Stimulated activated CD8-positive, alpha-beta memory T cell treated with anti-CD3 and anti-CD28 coated beads, Interleukin-4, amount 100 ng/mL, for 1 hour (primary cell): ENCODE measurements at regions not wholly inside any gene's neighbourhood (a gene's known extent, or its start where the extent isn't known, plus 50 kb on each side); places are given as distances from the start of the nearest gene placed in this dataset.
A peak's percentile ranks its signal among the peaks of the same experiment; 100 is the strongest.

Source experiments
- DNase-seq, 2 donors: peaks; one replicate each; pipeline ENCODE4 v3.0.0-alpha.2; 2020; ENCODE audit warnings: low read depth in 2 of 2, low spot score in 1 of 2

DNA sequence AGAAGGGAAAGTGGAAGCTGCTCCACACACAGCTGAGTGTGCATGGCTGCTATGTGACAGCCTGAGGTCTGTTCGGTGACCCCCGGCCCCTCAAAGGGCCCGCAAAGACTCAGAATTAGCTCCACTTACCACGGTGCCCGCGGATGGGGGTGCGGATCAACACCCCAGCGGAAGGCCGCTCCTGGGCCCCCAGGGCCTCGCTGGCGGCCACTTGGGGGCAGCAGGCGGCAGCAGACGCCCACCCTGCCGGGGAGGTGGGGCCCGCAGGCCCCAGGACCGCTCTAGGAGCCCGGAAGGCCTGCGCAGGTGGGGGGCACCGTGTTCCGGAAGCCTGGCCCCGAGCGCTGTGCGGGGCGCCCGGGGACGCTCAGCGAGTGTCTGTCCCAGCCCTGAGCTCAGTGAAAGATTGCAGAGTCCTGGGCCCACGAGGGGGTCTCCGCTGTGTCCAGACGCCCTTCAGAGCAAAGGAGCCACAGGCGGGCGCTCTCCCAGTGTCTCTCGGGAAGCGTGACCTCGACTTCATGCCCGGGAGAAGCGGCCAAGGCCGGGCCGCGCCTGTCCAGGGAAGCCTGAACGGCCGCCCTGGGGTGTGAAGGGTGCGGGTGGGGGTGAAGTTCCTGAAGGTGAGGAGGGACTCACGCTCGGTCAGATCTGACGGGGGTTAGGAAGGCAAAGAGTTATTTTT lies 118.7 kb downstream of the VAPA start:
- peak in 1 of 2 donors; percentile 21 for DNase-seq

DNA sequence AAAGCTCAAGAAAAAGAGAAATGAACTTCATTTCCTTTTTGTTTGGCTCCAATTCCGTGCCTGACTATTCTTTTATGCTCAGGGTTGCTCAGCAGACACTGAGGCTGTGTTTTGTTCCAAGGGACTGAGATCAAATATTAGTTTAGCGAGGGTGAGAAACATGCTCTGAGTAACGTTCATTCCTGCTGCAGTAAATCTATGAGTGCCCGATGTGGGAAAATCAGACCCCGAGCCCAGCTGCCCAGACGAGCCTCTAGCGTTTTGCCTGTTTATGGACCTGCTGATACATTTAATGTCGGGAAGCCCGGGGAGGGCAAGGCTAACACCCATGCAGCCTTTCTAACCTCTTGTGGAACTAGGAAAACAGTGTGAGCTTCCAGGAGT lies 119.2 kb downstream of the VAPA start:
- no peak for DNase-seq

DNA sequence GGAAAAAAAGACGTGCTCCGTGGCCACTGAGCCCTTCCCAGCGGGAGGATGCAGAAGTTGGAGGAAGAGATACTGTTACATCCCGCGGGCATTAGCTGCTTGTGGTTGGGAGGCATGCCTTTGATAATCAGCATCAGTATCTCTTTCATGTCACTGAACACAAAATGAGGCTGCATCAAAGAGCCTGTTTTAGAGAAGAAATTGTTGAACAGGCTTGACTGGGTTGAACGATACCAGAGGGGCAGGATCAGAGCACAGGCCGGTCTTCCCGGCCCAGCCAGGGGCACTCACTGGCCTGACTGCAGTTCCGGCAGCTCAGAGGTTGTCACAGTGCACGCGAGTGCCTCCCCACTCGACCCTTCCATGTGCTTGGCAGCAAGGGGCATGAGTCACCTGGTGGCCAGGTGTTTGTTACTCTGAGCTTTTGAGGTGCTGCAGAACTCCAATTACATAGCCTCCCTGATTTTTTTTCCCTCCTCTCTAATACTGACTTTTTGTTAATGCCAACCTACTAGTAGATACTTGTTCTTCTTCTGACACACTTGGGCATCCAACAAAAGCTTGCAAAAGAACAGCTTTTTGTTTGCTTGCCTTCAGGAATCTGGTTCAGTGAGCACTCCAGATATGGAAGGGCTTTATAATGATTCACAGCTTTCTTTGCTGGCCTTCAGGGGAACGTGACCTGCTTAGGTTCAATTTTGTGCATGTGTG lies 121.6 kb downstream of the VAPA start:
- no peak for DNase-seq

- DNase-seq = no peak
These were observed 122.7 kb downstream of the VAPA start for GRCh38 chr18:10036479-10036878.

GRCh38 chr18:10037181-10037580 lies 123.4 kb downstream of the VAPA start:
- DNase-seq = no peak

DNA sequence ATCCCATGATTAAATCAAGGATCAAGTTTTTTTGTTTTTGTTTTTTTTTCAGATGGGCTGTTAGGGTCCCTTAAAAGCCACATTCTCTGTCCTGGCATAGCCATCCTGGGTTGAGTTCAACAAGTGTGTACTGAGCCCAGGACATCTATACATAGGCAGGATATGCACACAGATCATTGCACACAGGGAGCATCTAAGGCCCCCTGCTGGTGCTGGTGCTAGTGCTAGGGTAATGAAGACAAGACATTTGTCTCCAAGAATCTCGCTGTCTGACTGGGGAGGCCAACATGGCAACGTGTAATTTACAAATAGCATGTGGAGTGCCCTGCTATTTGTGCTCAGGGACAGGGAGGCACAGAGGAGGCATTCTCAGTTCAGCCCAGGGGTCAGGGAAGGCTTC lies 124.5 kb downstream of the VAPA start:
- no peak for DNase-seq

GRCh38 chr18:10040287-10041011 lies 126.6 kb downstream of the VAPA start:
- DNase-seq = no peak

- DNase-seq = no peak
These were observed 127.4 kb downstream of the VAPA start for GRCh38 chr18:10041180-10041579.

- DNase-seq = no peak
These were observed 128.7 kb downstream of the VAPA start for GRCh38 chr18:10042492-10042891.

GRCh38 chr18:10044054-10044453 lies 130.2 kb downstream of the VAPA start:
- DNase-seq = no peak

- DNase-seq = no peak
These were observed 131.6 kb downstream of the VAPA start for GRCh38 chr18:10045296-10045891.

DNA sequence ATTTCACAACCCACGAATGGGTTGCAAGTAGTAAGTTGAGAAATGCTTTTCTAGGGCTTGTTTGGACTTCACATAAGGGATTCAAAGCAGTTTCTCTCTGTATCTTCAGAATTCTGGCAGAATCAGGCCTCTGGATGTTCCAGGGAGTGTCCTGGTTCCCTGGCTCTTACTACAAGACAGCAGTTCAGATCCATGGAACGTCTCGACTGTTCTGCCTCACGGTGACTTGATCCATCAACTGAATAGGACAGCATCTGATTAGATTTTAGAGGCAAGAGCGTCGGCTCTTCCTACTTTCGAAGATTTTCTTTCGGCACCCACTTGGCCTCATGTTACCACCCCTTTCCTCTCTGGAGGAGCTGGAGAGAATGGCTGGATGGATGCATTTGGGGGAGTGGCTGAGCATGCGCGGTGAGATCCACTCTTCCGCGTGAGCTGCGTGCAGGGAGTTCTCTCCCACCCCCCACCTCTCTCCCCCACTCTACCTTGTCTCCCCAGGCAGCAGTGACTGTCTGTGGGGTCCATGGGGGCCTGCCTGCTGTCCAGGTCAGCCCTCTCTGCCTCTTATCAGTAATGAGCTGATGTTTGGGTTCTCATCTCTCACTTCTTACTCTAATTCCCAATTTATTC lies 132.5 kb downstream of the VAPA start:
- no peak for DNase-seq

DNA sequence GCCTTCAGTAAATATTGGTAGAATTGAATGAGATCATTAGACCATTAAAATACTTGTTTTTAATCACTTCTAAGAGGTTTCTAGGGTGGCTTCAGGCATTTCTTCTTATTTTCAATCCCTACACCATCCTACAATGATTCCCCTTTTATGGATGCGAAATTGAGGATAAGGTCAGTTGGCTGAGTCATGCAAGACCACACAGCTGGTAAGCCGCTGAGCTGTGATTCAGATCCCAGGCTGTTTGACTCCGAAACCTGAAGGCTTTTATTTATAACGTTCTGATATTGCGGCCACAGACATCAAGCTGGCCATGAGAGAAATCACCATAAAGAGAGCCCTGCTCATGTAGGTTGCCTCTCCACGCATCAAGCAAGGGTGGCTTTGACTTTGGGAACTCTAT lies 133.4 kb downstream of the VAPA start:
- DNase-seq = no peak

DNA sequence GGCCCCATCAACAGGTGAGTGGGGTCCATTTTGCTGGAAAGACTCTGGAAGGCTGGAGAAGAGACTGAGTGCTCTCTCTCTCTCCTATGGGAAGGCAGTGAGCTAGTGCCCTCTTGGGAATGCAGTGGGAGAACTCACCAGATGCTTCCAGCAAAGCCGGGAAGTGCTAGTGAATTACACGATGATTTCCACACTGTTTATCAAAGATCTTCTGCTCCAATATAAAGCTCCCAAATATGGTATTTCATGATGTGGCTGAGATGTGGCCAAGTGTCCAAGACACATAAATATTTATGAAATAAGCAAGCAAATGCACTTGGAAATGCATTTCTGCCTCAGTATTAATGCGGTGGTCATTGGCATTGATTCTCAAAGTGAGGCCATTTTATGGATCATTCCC lies 135.9 kb downstream of the VAPA start:
- DNase-seq = no peak

DNA sequence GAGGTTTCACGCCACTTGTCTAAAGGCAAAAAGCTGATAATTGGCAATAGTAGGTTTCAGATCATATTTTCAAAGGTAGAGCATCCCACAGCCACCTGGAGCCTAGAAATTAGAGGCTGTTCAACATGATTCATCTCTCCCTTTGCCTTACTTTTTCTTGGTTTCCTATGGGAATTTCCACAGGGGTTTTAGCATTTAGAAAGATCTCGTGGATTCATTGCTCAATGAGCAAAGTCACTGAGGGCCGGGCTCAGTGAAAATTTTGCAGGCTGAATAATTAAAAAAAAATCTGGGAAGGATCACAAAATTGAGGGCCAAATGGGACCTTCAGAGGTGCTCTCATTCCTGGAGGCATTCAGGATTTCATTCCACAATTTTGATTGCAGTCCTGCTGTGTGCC lies 137.1 kb downstream of the VAPA start:
- DNase-seq = no peak

DNA sequence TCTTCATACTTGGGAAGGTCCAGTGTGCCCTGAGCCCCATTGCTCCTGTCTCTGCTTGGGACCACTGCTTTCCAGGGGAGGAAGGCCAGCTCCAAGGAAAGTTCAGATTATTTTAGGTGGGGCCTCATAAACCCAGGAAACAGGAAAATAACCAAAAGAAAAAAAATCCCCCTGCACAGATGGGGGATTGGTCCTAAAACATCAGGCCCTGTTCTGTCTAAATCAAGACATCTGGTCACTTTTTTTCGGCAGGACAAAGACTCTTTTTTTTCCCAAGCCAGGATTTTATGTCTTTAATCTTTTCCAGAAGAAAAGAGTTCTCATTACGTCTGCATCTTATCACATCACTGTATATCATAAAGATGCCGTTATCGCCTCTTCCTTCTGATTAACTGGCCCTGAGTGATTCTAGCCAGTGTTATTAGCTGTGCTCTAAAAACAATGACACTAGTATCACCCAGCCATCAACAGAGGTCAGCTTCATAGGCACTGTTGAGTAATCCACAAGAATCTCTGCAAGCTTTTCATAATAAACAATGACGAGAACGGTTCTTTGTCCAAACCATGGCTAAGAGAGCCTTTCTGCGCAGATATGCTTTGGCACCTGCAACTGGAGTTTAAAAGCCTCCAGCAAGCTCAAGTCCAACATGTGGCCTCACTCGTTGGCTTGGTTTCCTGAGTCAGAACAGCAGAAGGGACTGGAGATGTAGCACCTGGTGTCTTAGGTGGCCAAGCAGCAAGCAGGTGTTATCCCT lies 138.2 kb downstream of the VAPA start:
- DNase-seq = no peak

GRCh38 chr18:10052871-10053270 lies 139.1 kb downstream of the VAPA start:
- no peak for DNase-seq

- DNase-seq = no peak
These were observed 140.0 kb downstream of the VAPA start for GRCh38 chr18:10053861-10054260.

GRCh38 chr18:10054366-10054765 lies 140.6 kb downstream of the VAPA start:
- no peak for DNase-seq

GRCh38 chr18:10055125-10055750 lies 141.4 kb downstream of the VAPA start:
- no peak for DNase-seq
